ENCODE measurements at regions not wholly inside any gene's neighbourhood (a gene's known extent, or its start where the extent isn't known, plus 50 kb on each side); places are given as distances from the start of the nearest gene placed in this dataset.

DNA sequence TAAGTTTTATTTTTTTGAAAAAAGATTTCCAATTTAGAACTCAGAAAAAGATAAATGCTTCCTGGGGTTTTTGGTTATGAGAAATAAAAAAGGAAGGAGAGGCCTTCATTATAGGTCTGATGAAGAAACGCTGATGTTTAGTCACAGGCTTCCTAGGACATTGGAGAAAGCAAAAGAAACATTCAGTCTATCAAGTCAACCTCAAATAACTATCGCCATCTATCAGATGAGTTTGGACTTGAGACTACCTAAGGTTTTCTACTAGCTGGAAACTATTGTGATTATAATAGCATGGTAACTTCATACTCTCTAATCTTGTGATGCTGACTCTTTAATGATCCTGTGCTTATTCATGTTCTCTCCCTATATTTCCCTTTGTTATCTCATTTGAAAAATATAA lies 171.3 kb downstream of the TPBG start:
- no peak for TF ChIP-seq MYC (IDR thresholded peaks at IDR 0.05; ENCODE audit: borderline replicate concordance, low read length)
- TF ChIP-seq, protein P1, sequence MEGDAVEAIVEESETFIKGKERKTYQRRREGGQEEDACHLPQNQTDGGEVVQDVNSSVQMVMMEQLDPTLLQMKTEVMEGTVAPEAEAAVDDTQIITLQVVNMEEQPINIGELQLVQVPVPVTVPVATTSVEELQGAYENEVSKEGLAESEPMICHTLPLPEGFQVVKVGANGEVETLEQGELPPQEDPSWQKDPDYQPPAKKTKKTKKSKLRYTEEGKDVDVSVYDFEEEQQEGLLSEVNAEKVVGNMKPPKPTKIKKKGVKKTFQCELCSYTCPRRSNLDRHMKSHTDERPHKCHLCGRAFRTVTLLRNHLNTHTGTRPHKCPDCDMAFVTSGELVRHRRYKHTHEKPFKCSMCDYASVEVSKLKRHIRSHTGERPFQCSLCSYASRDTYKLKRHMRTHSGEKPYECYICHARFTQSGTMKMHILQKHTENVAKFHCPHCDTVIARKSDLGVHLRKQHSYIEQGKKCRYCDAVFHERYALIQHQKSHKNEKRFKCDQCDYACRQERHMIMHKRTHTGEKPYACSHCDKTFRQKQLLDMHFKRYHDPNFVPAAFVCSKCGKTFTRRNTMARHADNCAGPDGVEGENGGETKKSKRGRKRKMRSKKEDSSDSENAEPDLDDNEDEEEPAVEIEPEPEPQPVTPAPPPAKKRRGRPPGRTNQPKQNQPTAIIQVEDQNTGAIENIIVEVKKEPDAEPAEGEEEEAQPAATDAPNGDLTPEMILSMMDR (IDR thresholded peaks at IDR 0.05), result no peak
